AG09319 (cell line): ENCODE measurements at regions not wholly inside any gene's neighbourhood (a gene's known extent, or its start where the extent isn't known, plus 50 kb on each side); places are given as distances from the start of the nearest gene placed in this dataset.

Experiments
- DNase-seq: peaks from one replicate; pipeline ENCODE4 v3.0.0-alpha.2; 2010; ENCODE audit warnings: low read depth; ENCODE audit errors: extremely low read depth
- CTCF ChIP-seq: IDR thresholded peaks from 2 replicates; pipeline ENCODE4 v1.5.1; 2011; ENCODE audit warnings: low read depth, mild to moderate bottlenecking, inconsistent platforms, low read length, moderate library complexity

GRCh38 chr7:84249656-84250055, 55.1 kb upstream of the SEMA3A start:
- TF ChIP-seq CTCF: no peak
- no peak for DNase-seq

GRCh38 chr7:84248843-84249242, 54.3 kb upstream of the SEMA3A start:
- TF ChIP-seq CTCF: no peak
- no peak for DNase-seq

GRCh38 chr7:84248267-84248666, 53.7 kb upstream of the SEMA3A start:
- no peak for TF ChIP-seq CTCF
- no peak for DNase-seq

GRCh38 chr7:84247591-84247990, 53.0 kb upstream of the SEMA3A start:
- no peak for DNase-seq
- no peak for TF ChIP-seq CTCF

GRCh38 chr7:84245835-84246234, 51.2 kb upstream of the SEMA3A start:
- no peak for DNase-seq

More at GRCh38 chr7:84245835-84246234, 51.2 kb upstream of the SEMA3A start:
- no peak for TF ChIP-seq CTCF
